Left cardiac atrium (tissue), 4 donors: ENCODE measurements at regions not wholly inside any gene's neighbourhood (a gene's known extent, or its start where the extent isn't known, plus 50 kb on each side); places are given as distances from the start of the nearest gene placed in this dataset.

Experiments
- ATAC-seq, 2 donors: fragments of 200-7000 bp; cut with Tn5 transposase; one replicate each; pipeline ENCODE4 v1.9.1; 2020; ENCODE audit warnings: mild to moderate bottlenecking in 2 of 2, moderate library complexity in 2 of 2
- DNase-seq: peaks from one replicate; pipeline ENCODE4 v3.0.0-alpha.2; 2020
- intact Hi-C, 2 donors: fragments of 100-400 bp; cut with DNase I; formaldehyde crosslinking; loops; one replicate each; pipeline versions ENCODE4 v1.14.1 to v1.15.1; 2022 to 2023
- donor health status: DM: no; HTN: yes; CAD: no.
- donor health status: DM: no; HTN: yes; CAD: no; lungs with severe emphysema.
- donor health status: DM: yes; HTN: yes; CAD: no.
- donor health status: Dilated cardiomyopathy.

DNA sequence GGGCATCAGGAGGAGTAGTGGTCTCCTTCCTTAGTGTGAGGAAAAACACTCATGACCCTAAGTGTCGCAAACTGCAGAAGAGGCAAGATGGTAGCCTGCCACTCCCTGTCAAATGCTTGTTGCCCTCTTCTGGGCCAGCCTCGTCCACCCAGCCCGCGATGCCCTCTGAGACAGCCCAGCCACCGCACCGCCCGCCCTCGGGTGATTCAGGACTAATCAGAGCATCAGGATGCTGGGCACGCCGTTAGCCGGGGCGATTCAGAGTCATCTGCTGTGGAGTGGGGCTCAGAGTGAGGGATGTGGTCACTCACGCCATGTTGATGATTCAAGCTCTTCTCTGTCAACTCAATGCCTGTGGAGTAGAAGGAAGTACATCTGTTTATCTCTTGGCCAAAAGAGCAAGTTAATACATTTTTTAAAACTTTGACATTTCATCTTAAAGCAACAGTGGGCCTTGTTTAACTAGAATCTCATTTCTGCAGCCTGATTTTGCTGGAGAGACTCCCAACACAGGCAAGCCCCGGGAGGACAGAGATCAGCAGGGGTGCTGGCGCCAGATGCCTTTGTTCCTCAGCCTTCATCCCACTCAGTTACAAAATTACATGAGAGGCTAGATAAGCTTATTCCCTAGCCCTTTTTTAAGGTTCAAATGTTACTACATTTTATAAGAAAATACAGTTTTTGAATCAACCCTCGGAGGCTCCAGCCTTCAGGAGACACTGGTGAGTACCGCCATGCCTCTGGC, 79.0 kb downstream of the TMEM18 start:
- ATAC-seq (no peak), DNase-seq (no peak)
- intact Hi-C loops: no loop called here

GRCh38 chr2:595831-596592, 81.2 kb downstream of the TMEM18 start:
- ATAC-seq (no peak), DNase-seq (no peak)
- intact Hi-C loops: no loop called here

- no peak for ATAC-seq
- intact Hi-C loops: no loop called here
- DNase-seq: no peak
Measured at GRCh38 chr2:595141-595815, 81.9 kb downstream of the TMEM18 start.

DNA sequence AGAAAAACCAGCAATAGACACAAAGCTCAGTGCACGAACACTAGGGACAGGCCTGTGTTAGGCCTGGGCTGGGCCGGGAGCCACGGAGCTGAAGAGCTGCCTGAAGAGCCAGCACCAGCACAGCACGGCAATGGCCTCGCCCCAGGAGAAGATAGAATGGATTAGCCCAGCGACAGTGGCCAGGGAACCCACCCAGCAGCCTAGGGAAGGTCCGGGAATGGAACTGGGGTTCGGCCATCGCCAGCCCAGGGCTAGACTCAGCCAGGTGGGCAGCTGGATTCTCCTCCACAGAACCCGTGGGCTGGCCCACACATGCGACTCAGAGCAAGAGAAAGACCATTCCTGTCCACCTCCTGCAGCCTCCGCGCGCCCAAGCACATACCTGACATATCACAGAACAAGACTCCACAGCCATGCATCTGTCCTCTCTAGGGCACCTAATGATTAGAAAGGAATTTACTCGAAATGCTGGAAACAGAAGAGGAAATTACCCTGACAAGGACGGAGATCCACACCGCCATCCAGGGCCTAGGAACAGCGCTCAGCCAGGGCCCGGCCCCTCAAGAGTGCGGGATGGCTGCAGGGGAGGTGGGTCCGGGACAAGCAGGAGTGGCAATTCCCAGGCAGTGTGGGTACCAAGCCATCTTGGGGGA, 82.8 kb downstream of the TMEM18 start:
- ATAC-seq (no peak), DNase-seq (no peak)
- intact Hi-C loops: no loop called here

GRCh38 chr2:593356-594026, 83.7 kb downstream of the TMEM18 start:
- no peak for DNase-seq
- intact Hi-C loops: no loop called here
- no peak for ATAC-seq

DNA sequence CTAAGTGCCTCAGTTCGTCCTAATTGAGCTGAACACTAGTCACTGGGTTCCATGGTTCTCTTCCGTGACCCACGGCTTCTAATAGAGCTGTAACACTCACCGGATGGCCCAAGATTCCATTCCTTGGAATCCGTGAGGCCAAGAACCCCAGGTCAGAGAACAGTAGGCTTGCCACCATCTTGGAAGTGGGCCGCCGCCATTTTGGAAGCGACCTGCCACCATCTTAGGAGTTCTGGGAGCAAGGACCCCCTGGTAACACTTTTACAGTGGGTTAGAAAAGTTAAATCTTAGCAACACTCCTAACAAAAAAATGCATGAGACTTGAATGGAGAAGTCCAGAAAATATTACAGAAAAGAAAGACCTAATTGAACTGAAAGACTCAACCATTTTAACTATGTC, 84.5 kb downstream of the TMEM18 start:
- intact Hi-C loops: no loop called here
- ATAC-seq (no peak), DNase-seq (no peak)

- no peak for DNase-seq
- intact Hi-C loops: no loop called here
- no peak for ATAC-seq
Measured at GRCh38 chr2:590214-591175, 86.7 kb downstream of the TMEM18 start.

GRCh38 chr2:589281-590130, 87.7 kb downstream of the TMEM18 start:
- intact Hi-C loops: no loop called here
- ATAC-seq: no peak
- no peak for DNase-seq

DNA sequence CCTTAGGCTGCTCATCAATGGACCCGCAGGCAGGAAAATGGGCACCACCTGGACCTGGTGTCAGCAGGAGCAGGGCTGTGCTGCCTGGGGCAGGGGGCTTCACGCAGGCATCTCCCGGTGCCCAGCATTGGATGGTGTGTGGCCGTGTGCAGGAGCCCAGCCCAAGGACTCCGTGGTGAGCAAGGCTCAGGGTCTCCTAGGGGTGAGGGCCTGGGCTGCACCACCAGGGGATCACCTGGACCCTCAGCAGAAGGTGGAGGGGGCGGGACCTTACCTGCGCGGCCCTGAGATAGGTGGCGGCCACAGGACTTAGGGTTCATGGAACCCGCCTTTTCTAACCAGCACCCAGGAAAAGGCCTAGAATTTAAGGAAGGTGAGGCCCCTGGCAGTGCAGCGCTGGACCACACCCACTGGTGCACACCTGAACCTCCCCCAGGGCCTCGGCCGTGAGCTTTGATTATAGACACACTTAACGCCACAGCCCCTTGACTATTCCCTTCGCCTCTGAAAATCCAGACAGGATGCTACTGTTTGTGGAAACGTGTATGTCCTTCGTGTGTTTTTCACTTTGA, 89.0 kb downstream of the TMEM18 start:
- DNase-seq: no peak
- ATAC-seq: no peak
- intact Hi-C loops: no loop called here

GRCh38 chr2:587087-587960, 89.9 kb downstream of the TMEM18 start:
- ATAC-seq (peak in 1 of 2 donors; percentile 70), DNase-seq (no peak)
- intact Hi-C loops: no loop called here

GRCh38 chr2:586641-587076, 90.5 kb downstream of the TMEM18 start:
- DNase-seq: no peak
- intact Hi-C loops: no loop called here
- ATAC-seq: peak in 1 of 2 donors; percentile 74

DNA sequence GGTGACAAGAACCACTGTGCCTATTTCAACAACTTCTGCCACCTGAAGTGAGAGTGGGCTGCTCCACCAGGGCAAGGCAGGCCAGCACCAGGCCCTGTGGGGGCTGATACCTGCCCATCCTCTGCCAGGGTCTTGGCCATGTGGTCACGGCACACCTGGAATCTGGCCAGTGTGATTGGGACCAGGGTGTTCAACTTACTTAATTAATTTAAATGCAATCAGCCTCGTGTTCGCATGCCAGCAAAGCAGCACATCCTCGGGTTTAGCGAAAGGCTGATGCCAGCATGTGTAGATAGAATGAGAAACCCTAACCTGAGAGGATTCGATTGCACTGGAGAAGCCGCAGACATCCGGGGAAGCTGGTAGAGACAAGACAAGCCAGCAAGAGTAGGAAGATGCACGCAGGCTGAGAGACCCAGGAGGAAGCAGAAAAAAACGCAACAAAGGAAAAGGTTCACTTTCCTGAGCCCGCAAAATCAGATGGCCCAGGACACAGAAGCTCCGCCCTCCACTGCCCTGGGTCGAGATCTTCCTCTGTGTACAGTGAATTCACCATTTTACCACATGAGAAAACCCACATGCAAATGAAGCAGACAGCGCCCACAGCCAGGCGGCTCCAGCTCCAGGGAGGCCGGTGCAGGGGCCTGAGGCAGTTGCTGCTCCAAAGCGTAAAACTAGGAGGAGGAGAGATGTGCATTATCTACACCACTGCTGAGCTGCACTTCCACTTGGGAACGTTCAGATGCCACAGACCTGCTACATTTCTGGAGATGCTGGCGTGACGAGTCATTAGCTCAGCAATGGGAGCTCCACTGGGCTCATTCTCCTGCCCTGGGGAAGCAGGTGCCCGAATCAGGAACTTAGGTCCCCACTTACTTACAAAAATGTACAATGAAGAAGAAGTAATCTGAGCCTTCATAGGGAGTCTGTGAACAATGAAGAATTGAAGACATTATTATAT, 92.1 kb downstream of the TMEM18 start:
- intact Hi-C loops: no loop called here
- no peak for ATAC-seq

GRCh38 chr2:583666-584065, 93.5 kb downstream of the TMEM18 start:
- intact Hi-C loops: no loop called here
- ATAC-seq (no peak), DNase-seq (no peak)

More for the DNA sequence above, 92.1 kb downstream of the TMEM18 start:
- DNase-seq: no peak

- ATAC-seq: no peak
- no peak for DNase-seq
- intact Hi-C loops: no loop called here
Measured at GRCh38 chr2:582792-583528, 94.2 kb downstream of the TMEM18 start.
